Chondrocyte (in vitro differentiated cells): ENCODE measurements at regions not wholly inside any gene's neighbourhood (a gene's known extent, or its start where the extent isn't known, plus 50 kb on each side); places are given as distances from the start of the nearest gene placed in this dataset.

Experiments
- DNase-seq: peaks from one replicate; pipeline ENCODE4 v3.0.0; 2021; ENCODE audit warnings: mixed read lengths, low spot score
- H3K27ac Mint-ChIP-seq: one replicate; pipeline ENCODE4 v1.8.0; 2021; ENCODE audit warnings: mild to moderate bottlenecking, moderate library complexity, mixed read lengths; ENCODE audit not compliant: unreplicated experiment
- H3K27me3 Mint-ChIP-seq: 2 replicates; pipeline ENCODE4 v1.8.0; 2021; ENCODE audit warnings: low read depth, mixed read lengths
- H3K36me3 Mint-ChIP-seq: 2 replicates; pipeline ENCODE4 v1.8.0; 2021; ENCODE audit warnings: low read depth, mixed read lengths
- H3K4me1 Mint-ChIP-seq: 2 replicates; pipeline ENCODE4 v1.8.0; 2021; ENCODE audit warnings: low read depth, mild to moderate bottlenecking, mixed read lengths
- H3K4me3 Mint-ChIP-seq: one replicate; pipeline ENCODE4 v1.8.0; 2021; ENCODE audit warnings: mild to moderate bottlenecking, moderate library complexity, mixed read lengths; ENCODE audit not compliant: unreplicated experiment
- H3K9me3 Mint-ChIP-seq: 2 replicates; pipeline ENCODE4 v1.8.0; 2021; ENCODE audit warnings: low read depth, mixed read lengths
- CTCF ChIP-seq: fragments of 200-600 bp; sonication (generic); IDR thresholded peaks from 2 replicates; pipeline ENCODE4 v1.5.0; 2021; ENCODE audit warnings: antibody characterized with exemption, mild to moderate bottlenecking, moderate library complexity

- Mint-ChIP-seq H3K4me1 (no peaks in the 10 kb centered on the region), H3K27ac (no peak overlapping the region), H3K4me3 (no peak overlapping the region), H3K9me3 (no peaks in the 10 kb centered on the region), H3K36me3 (no peaks in the 10 kb centered on the region), H3K27me3 (no peaks in the 10 kb centered on the region)
- DNase-seq: no peak
- TF ChIP-seq CTCF: no peak
These were observed 1096.3 kb downstream of the GALC start for GRCh38 chr14:86896701-86897100.

- Mint-ChIP-seq H3K4me1 (no peaks in the 10 kb centered on the region), H3K36me3 (peaks cover 2% of the 10 kb centered on the region), H3K27ac (no peak overlapping the region), H3K27me3 (no peaks in the 10 kb centered on the region), H3K4me3 (no peak overlapping the region), H3K9me3 (peaks cover 9% of the 10 kb centered on the region)
- TF ChIP-seq CTCF: no peak
- no peak for DNase-seq
These were observed 1100.6 kb downstream of the GALC start for GRCh38 chr14:86892152-86892956.

- no peaks in the 10 kb centered on the region for H3K4me1 Mint-ChIP-seq
- H3K27ac Mint-ChIP-seq: no peak overlapping the region
- peaks cover 14% of the 10 kb centered on the region for H3K9me3 Mint-ChIP-seq
- peaks cover 2% of the 10 kb centered on the region for H3K36me3 Mint-ChIP-seq
- no peaks in the 10 kb centered on the region for H3K27me3 Mint-ChIP-seq
- DNase-seq: no peak
- TF ChIP-seq CTCF: no peak
- no peak overlapping the region for H3K4me3 Mint-ChIP-seq
These were observed 1107.7 kb downstream of the GALC start for GRCh38 chr14:86885280-86885679.

- peaks cover 12% of the 10 kb centered on the region for H3K9me3 Mint-ChIP-seq
- no peak overlapping the region for H3K27ac Mint-ChIP-seq
- DNase-seq: no peak
- TF ChIP-seq CTCF: no peak
- no peak overlapping the region for H3K4me3 Mint-ChIP-seq
- no peaks in the 10 kb centered on the region for H3K4me1 Mint-ChIP-seq
- no peaks in the 10 kb centered on the region for H3K27me3 Mint-ChIP-seq
- peaks cover 2% of the 10 kb centered on the region for H3K36me3 Mint-ChIP-seq
These were observed 1108.5 kb downstream of the GALC start for GRCh38 chr14:86884498-86884897.

- no peak overlapping the region for H3K4me3 Mint-ChIP-seq
- H3K36me3 Mint-ChIP-seq: peaks cover 2% of the 10 kb centered on the region
- no peaks in the 10 kb centered on the region for H3K4me1 Mint-ChIP-seq
- no peaks in the 10 kb centered on the region for H3K27me3 Mint-ChIP-seq
- no peak for DNase-seq
- peaks cover 9% of the 10 kb centered on the region for H3K9me3 Mint-ChIP-seq
- H3K27ac Mint-ChIP-seq: no peak overlapping the region
- TF ChIP-seq CTCF: no peak
These were observed 1110.2 kb downstream of the GALC start for GRCh38 chr14:86882818-86883217.
